ENCODE measurements at regions not wholly inside any gene's neighbourhood (a gene's known extent, or its start where the extent isn't known, plus 50 kb on each side); places are given as distances from the start of the nearest gene placed in this dataset.

DNA sequence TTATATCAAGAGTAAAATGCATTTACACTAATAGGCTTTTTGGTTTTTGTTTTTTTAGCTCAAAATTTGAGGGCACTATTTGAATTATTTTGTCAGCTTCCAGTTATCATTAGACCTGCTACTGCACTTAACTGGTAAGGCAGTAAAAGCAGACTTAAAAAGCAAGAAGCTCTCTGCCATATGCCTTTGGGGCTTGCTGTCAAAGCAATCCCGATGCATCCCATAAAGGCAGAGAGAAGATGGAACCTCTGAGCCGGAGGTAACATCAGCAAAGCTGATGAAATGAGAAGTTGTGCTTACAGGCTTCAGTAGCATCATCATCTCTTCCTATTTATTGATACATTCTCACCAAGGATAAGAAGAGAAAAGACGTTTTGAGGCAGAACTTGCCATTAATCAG is 1414.3 kb upstream of the CDH6 start:
- DNase-seq = no peak

DNA sequence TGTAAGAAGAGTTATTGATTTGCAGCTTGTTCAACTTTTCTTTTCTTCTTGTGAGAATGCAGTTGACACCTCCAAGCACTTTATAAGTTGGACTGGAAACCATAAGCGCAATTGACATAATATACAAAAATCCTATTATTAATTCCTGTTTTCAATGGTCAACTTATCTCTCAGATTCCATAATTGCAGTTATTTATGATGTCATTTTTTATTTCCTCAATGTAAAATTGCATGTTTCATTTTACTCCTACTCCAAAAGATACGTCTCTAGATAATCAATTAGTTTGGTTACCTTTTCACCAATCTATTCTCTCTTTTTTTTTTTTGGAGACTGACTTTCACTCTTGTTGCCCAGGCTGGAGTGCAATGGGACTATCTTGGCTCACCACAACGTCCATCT is 1416.1 kb upstream of the CDH6 start:
- DNase-seq = no peak

DNA sequence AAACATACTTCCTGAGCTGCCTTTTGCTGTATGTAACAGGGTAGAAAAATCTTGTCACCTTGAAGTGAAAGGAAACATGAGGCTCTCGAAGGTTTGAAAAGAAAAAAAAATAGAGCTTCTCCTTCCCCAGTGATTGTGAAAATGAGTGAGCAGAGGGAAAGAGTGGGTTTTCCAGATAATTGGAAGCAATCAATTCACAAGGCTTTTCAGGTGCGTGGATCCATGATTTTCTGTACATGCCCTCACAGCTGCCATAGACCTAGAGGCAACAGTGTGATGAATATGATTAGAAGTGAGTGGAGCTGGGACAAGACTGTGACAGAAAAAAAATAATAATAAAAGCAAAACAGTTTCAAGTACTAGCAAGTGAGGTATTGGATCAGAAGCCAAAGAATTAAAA is 1422.5 kb upstream of the CDH6 start:
- DNase-seq = no peak

DNA sequence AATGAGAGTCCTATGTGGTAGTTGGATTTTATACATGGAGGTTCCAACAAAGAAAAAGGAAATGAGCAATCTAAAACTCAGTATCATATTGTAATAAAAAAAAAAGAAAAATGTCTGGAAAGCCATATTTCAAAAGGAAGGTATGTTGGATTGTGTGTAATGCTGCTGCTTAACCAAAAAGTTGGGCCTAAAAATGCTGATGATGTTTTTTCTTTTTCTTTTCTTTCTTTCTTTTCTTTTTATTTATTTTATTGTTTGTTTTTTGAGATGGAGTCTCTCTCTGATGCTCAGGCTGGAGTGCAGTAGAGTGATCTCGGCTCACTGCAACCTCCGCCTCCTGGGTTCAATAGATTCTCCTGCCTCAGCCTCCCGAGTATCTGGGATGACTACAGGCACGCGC is 1424.0 kb upstream of the CDH6 start:
- no peak for DNase-seq

DNA sequence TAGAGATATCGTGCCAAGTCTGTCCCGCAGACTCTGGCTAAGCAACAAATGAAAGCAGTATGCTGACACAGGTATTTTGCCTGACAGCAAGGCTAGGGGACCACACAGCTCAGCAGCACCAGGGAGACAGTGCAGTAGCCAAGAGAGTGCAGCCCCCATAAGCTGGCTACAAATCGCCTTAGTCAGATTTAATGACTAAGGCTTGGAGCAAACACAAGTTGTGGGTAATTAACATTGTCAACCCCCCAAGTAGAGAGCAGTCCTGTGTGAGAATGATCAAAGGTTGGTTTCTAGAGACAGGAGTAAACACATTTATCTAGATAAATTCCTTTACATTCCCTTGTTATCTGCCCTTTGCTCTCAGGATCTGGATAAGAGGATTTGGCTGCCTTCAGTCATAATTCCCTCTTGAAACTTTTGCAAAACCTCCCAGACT is 1434.5 kb upstream of the CDH6 start:
- DNase-seq = no peak

DNA sequence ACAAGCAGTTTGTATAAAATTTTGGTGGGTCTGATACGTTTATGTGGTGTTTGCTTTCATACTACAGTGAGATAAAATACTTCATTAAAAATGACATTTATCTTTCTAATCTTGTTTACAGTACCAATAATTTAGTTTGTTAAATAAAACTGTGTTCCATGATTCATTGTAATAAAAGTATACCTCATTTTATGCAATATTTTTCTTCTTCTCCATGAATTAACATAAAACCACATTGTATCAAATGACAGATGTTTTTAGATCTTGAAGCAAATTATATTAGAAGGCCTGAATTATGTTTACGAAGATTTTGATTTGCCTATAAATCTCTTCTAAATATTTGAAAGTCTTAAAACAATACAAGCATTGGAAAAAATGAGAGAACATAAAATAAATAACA is 1443.0 kb upstream of the CDH6 start:
- no peak for DNase-seq

DNA sequence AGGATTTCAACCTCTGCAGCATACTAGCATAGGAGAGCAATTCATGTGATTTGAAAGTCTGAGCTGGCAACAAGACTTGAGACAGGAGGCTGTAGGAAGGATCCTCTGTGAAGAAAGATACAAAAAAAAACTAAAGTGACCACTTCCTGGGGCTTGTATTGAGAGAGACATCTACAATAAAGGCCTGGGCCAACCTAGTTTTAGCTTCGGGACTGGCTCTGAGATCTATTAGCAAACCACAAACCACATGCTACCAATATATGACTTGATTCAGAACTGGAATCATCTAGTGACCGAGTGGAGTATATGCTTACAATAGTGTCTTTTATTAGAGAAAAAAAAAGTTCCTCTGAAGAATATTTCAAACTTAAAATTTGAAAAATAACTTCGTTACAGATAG is 1448.9 kb upstream of the CDH6 start:
- no peak for DNase-seq

DNA sequence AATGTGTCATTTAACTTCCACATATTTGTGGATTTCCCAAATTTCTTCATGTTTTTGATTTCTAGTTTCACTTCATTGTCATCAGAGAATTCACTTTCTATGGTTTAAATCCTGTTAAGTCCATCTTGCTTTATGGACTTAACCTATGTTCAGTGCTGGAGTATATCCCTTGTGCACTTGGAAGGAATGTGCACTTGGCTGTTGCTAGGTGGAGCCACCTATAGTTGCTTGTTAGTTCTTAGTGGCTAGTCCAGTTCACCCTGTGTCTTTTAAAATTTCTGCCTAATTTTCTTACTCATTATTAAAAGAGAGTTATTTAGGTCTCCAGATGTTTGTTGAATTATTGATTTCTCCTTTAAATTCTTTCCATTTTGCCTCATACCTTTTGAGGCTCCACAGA is 1472.5 kb upstream of the CDH6 start:
- no peak for DNase-seq

DNA sequence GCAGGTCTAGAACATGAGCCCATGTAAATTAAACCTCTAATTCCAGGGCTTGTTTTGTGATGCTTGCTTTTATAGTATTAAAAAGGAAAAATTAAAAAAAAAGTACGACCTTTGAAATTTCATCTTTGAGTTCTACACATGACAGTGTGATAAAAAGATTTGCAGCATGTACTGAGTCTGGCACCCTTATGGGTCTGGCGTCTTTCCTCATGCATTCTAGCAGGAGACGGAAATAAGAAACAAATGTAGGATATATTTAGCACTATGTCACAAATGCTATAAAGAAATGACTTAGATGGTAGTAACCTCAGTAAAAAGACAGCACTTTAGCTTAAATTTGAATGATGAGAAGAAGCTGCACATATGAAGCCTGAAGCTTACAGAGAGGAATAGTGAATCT is 1474.3 kb upstream of the CDH6 start:
- no peak for DNase-seq

DNA sequence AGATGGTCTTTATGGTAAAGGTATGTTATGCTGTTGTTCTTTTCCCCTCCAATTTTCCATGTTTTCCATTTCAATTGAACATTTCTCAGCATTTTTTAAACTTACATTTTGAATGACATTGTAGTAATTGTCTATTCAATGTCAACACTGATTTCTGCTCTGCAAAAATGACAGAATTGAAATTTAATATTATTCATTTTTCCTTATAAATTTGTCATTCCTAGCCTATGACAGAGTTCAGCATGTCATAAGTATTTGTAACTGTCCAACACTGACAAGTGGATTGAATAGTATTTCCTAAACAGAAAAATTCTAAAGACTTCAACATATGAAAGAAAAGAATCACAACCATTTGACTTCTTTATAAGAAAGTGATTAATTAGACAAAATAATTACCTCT is 1478.3 kb upstream of the CDH6 start:
- DNase-seq = no peak

DNA sequence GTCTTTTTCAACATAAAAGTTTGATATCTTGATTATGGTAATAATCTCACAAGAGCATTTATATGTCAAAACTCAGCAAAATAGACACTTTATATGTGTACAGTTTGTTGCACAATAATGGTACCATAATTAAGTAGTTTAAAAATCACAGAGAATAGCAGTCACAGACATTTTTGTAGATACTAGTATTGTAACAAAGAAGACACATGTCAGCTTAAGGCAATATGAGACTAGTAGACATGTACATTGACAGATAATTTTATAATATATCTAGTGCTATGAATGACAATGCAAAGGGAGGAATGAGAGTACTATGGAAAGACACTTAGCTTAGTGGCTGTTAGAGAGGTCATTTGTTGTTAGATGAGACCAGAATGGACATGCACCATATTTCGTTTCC is 1490.6 kb upstream of the CDH6 start:
- no peak for DNase-seq

DNA sequence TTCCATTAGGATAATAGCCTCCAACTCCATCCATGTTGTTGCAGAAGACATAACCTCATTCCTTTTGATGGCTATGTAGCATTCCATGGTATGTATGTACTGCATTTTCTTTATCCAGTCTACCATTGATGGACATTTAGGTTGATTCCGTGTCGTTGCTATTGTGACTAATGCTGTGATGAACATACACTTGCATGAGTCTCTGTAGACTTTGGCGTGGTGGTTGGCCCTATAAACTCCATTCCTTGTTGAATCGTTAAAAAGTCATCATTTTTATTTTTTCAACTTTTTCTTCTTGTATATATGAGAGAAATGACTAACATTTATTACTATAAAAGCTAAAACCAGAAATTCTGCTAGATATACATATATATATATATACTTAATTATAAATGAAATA is 1491.9 kb upstream of the CDH6 start:
- no peak for DNase-seq

DNA sequence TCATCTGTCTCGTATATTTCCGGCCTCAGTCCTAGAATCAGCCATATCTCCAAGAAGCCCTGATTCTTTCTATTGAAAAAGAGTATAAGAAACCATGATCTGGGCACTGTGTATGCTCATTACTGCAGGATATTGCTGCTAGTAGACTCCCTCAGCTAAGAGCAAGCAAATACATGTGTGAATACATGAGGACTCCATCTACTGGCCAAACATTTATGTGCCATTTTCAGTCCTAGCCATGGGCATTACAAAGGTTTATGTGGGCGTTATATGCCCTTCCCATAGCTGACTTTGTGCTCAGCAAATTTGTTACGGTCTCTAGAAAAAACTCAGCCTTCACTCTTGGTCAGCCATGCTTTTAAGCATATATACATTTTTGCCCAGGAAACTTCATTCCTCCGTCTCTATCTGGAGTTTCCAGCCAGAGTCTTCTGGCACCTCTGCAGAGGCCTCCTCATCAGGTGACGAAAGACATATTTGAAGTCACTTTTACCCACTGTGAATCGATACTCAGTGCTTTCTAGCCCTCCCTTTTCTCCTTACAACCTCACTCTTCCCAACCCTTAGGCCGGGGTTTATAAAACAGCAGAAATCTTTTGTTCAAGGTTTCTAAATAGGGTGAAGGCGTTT is 1495.6 kb upstream of the CDH6 start:
- no peak for DNase-seq

DNA sequence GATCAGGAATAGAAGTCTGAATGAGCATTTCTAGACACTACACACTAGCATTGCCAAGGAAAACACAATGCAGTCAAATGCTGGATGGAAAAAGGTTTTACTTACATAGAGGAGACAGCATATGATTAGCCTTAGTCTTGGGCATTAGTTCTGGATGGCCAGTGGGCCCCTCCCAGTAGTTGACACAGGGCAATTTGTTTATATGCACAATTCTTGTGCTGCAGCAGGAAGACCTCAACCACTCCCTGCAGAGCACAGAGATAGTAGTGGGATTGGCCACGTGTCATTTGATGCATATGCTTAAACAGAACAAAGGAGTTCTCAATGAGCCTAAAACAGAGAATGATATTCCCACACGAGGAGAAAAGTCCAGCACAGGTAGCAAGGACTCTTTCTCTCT is 1496.2 kb upstream of the CDH6 start:
- no peak for DNase-seq

DNA sequence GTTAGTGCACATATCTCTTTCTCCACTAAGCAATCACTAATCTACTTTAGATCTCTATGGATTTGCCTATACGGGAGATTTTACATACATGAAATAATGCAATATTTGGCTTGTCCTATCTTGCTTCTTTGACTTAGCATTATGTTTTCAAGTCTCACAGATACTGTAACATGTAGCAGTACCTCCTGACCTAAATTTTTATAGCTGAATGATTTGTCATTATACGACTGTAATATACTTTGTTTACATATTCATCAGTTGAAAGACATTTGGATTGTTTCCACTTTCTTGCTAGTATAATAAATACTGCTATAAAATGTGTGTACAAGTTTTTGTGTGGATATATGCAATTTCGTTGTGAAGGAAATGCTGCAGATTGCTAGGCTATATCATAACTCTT is 1520.8 kb upstream of the CDH6 start:
- DNase-seq = no peak

DNA sequence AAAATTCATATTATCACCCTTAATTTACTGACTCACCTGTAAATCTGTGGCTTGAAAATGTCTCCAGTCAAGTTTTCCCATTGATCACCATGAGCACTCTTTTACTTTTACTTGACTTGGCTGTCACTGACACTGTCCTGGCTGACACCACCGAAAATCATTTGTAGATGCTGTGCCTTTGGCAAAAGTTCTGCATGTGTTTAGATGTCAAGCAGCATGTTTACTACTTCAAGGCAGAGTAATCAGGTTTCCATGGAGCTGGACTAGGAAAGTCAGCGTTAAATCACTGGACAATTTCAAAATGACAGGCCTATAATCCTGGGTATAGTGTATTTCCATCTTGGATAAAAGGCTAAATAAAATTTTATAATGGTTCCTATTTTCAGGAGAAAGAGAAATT is 1530.6 kb upstream of the CDH6 start:
- no peak for DNase-seq

DNA sequence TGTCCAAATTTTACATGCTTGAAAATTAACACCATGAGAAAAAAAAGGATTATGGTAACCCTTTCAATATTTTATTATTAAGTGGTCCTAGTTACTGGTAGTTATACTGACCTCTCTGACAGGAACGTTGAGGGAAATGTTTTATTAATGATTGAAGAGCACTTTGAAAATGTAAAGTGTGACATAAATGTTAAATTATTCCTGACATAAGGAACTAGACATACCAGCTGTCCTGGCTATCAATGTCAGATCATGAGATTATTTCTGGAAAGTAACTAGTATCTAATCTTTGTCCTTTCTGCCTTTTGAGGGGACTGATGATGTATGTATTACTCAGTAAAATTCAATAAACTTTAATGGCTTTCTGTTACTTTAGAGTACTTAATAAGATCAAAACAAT is 1538.5 kb upstream of the CDH6 start:
- DNase-seq = no peak

DNA sequence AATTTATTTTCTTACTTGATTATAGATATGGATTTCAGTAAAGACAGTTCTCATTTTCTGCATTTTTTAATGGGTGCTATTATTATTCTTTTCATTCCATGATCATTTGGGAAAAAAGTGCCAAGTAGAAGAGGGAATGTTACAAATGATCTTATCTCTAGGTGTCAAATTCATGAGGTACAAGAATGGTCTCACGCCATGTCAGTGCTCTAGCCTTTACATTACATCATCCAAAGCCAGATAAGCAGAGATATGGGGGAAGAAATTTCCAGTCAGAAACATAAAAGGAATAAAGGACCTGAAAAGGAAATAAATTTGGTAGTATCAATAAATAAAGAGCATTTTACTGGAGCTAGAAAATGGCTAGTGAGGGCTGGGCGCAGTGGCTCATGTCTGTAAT is 1544.2 kb upstream of the CDH6 start:
- DNase-seq = no peak

DNA sequence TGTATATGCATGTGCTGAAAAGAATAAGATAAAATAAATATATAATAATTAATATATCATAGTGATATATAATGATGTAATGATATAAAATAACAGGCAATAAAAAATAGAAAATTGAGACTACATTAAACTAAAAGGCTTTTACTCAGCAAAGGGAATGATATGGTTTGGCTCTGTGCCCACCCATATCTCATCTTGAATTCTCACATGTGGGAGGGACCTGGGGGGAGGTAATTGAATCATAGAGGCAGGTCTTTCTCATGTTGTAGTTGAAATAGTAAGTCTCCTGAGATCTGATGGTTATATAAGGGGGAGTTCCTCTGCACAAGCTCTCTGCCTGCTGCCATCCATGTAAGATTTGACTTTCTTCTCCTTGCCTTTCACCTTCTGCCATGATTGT is 1550.9 kb upstream of the CDH6 start:
- DNase-seq = no peak

DNA sequence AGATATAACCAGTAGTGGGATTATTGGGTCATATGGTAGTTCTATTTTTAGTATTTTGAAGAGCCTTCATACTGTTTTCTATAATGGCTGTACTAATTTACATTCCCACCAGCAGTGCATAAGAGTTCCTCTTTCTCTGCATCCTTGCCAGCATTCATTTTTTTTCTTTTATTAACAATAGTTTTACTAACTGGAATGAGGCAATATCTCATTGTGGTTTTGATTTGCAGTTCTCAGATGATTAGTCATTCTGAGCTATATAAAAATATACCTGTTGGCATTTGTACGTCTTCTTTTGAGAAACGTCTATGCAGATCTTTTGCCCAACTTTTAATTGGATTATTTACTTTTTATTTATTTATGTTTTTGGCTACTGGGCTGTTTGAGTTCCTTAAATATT is 1579.3 kb upstream of the CDH6 start:
- no peak for DNase-seq

DNA sequence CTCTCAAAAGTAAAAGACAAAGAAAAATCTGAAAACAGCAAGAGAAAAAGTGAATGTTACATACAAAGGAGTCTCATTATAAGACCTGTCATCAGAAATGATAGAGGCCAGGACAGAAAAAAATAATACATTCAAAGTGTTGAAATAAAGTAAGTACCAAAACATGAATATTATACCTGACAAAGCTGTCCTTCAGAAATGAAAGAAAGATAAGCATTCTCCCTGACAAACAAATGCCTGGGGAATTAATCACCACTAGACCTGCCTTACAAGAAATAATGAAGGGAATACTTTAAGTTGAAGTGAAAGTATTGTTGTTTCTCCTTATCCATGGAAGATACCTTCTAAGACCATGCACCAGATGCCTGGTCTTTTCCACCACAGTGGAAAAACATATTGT is 1605.2 kb upstream of the CDH6 start:
- no peak for DNase-seq

DNA sequence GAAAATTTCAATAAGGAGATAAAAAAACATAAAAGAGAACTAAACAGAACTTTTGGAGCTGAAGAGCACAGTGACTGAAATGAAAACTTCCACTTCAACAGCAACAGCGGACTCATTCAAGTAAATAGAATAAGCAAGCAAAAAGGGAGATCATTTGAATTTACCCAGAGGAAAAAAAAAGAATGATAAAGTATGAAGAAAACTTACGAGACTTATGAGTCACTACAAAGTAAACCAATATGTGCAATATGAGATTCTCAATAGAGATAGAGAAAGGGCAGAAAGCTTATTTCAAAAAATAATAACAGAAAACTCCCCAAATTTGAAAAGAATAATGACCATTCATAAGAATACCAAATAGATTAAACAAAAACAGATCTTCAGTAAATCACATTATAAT is 1605.7 kb upstream of the CDH6 start:
- DNase-seq = no peak

DNA sequence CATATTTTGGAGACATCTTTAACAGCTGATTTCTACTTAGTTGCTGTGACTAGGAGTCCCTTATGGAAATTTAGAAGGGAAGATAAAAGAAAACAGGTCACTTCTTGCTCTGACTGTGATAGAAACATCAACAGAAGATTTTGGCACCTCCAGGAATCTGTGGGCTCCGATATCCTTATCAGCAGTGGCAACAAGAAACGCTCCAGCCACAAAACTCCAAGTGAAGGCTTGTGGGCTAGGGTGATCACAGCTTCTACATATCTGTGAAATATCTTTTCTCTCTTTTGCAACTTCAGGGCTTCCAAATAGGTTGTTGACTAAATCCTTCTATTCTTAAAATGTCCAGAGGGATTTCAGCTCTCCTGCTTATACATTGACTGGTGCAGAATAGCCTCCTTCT is 1625.5 kb upstream of the CDH6 start:
- DNase-seq = no peak

DNA sequence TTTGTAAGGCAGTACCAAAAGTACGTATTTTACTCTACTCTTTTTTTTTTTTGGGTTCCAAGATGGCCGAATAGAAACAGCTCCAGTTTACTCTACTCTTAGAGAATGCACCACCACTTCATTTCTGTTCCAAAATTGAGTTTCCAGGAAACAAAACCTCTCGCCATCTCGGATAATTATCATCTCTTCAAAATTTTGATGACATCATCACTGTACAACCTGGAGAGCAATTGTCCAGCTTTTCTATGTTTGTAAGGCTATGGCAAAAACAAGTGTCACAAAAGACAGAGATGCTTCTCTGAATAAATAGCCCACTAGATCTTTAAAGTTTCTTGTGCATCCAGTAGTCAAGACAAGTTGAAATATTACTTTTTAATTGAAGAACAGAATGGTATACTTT is 1631.9 kb upstream of the CDH6 start:
- DNase-seq = no peak

DNA sequence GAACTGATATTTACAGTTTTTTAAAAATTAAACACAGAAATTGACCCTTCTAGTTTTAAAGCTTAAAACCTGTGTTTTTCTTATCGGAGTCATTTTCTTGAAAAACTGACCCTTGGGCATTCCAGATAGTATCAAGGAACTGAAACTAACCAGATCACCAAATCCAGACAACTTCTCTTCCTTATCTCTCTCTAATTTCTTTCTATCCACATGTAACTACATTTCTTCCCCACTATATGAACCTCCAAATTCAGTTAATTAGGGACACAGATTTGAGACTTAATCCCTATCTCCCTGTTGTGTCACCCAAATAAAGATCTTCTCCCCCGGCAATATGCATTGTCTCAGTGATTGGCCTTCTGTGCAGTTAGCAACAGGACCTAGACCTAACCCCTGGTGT is 1643.0 kb upstream of the CDH6 start:
- DNase-seq = no peak

DNA sequence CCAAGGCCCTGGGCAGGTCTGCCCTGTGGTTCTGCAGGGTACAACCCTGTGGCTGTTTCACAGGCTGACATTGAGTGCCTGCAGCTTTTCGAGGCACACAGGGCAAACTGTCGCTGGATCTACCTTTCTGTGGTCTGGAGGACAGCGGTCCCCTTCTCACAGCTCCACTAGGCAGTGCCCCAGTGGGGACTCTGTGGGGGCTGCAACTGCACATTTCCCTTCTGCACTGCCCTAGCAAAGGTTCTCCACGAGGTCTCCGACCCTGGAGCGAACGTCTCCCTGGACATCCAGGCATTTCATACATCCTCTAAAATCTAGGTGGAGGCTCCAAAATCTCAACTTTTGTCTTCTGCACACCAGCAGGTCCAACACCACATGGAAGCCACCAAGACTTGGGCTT is 1645.2 kb upstream of the CDH6 start:
- DNase-seq = no peak
